Astrocyte of the hippocampus (primary cell): ENCODE measurements at regions not wholly inside any gene's neighbourhood (a gene's known extent, or its start where the extent isn't known, plus 50 kb on each side); places are given as distances from the start of the nearest gene placed in this dataset.

Experiments used
- DNase-seq: peaks from one replicate; pipeline ENCODE4 v3.0.0; 2011; ENCODE audit warnings: low read depth, low spot score

DNA sequence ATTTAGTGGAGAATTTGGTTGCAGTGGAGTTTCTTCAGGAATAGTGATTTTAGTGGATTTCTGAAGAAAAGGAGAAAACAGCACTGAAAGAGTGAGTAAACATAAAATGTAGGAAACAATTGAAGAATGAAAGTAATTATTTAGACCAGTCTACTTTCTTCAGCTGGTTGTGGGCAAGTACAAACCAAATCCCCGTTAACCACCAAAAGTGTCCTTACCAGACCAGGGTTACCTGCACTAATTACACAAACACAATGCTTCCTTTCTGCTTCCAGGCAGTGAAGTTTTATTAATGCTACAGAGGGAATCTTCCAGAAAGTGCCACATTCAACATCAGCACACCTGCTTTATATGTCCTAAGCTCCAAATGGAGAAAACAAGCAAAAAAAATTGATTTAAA lies 248.0 kb upstream of the TBC1D5 start:
- no peak for DNase-seq

DNA sequence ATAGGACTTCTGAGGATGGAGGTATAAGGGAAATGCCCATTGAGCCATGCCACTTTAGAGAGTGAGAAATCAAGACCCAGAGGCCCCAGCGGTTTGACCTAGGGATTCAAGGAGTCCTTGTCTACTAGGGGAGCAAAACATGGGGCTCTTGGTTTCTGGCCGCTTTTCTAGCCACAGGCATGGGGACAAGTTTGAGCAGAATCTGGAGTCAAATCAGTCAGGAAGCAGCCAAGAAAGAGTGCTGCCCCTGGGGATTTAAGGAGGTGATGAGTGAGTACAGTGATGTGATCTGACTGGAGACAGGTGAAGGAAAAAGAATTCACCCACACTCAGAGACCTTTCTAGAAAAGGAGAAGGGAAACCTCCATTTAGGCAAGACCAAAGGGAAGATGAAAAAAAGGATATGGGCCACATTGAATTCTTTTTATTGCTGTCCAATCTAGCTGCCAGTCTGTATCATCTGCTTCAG lies 244.0 kb upstream of the TBC1D5 start:
- no peak for DNase-seq

DNA sequence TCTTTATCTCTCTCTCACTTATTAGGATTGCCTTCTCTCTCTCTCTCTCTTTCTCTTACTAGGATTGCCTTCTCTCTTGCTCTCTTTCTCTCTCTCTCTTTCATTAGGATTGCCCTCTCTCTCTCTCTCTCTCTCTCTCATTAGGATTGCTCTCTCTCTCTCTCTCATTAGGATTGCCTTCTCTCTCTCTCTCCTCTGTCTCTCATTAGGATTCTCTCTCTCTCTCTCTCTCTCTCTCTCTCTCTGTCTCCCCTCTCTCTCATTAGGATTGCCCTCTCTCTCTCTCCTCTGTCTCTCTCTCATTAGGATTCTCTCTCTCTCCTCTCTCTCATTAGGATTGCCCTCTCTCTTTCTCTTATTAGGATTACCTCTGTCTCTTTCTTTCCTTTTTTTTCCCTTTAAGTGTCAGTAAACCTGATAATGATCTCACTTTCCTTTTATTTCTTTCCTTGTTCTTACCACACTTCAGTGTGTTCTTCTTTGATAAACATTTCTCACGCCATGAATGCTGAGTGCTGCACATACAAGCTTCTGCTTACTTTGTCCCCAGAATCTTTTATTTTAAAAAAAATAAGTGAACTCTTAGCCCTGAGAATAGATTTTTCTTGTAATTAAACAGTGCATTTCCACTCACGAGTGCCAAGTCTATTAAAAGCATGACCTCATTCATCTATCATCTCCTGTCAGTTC lies 243.4 kb upstream of the TBC1D5 start:
- no peak for DNase-seq

DNA sequence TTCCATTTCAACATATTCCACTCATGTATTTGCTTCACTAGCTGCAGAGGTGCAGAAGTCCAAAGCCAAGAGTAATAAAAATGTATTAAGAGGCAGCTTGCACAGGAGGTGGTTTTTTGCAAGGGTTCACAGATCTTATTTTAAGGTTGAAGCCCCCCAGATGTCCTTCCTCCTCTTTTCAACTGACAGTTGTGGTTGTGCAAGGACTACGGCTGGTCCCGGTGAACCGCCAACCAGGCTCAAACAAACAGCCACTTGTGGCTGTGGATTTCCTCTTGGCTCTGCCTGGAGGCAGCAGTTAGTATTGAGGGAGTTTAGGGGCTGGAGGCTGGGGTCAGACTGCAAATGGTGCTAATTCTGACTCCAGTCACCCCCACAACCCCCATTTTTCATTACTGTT lies 240.7 kb upstream of the TBC1D5 start:
- DNase-seq: no peak

DNA sequence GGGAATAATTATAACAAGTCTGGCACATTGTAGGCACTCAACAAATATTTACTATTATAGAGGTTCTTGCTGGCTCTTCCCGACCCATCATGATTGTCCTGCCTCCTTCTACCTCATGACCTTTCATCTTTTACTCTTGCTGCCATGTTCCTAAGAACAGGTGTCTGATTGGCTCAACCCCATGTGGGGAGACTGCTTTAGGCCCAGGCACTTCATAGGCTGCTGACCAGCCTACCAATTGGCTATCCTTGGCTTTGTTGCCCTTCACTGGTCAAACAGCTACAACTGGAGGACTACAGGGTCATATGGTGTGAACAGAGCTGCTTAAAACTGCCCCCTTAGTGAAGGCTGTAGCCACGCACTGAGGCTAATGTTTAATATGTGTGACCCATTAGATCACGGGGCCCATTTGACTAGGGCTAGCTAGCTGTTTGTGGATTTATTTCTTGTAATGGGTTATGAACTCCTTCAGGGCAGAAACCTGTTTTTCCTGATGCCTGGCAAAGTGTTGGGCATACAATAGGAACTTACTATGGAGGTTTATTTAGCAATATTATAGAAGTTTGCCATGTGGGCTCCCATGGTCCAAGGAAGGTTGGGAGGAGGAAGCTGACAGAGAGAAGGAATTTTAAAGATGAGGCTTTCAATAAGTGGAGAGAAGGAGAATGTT lies 239.9 kb upstream of the TBC1D5 start:
- DNase-seq: no peak

DNA sequence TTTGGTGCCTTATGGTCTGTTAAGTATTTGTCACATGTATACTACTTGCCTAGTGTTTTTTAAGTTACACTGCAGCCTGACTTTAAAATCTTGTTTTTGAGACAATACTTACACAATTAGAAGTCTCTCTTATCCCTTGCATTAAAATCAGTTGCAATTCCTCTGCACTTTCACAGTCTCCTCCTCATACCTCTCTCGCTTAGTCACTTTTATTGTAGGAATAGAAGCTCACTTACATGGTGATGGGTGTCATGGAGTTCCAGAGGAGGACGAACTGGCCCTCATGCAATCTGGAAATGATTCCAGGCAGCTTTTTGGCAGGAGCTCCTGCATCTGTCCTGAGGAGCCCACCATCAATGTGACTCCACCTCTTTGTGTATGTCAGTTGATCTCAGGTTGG lies 238.4 kb upstream of the TBC1D5 start:
- DNase-seq: no peak

DNA sequence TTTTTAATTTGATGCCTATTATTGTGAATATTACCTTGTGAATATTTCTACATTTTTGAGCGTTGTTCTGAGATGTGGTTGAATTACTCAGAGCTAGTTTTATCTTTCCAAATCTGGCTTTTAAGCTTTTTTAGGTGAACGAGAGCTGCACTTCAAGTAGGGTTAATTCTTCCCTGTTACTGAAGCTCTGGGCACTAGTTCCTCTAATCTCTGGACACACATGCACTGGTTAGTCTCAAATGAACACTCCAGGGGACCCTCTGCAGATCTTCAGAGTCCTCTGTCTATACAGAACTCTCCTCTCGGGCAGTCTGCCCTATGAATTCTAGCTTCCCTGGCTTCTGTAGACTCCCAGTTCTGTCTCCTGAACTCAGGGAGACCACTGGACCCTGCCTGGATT lies 237.5 kb upstream of the TBC1D5 start:
- DNase-seq: no peak

DNA sequence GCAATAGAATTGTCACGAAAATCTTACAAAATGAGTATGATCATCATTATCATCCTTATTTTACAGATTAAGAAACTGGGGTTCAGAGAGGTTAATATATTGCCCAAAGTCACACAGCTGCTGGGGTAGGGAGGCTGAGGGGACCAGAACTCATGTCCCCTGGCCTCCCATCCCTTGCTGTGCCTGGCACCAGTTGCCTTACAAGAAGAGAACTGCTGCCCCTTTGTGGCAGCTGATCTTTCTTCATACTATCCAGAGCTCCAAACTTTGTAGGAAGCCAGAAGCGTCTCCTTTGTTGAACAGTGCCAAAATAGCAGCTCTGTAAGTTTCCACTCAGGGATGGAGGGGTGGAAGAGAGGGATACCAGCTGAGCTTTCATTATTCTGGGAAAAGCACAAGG lies 236.8 kb upstream of the TBC1D5 start:
- no peak for DNase-seq

DNA sequence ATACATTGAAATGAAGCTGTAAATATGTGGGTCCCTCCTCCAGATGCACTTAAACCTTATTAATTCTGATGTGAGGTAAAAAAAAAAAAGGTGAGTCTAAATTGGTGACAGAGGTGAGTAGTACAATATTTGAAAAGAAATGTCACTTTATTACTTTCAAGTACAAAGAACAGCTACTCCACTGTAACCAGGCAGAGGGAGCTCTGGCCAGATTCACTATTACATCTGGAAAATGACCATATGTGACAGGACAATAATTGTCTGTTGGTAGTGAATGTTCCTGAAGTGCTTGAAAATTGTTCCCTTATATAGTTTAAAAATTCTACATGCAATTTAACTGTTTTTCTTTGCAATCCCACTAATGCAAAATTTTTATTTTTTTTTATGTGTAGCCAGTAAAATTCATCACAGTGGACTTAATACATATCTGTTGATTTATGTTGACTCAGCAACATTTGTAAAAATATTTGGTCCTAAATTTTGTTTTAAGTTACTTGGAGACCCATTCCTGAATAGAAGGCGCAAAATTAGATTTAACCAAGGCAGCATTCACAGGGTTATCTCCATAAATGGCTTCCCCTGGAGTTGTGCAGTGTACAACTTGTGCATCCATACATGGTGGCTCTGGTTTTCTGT lies 231.9 kb upstream of the TBC1D5 start:
- no peak for DNase-seq

DNA sequence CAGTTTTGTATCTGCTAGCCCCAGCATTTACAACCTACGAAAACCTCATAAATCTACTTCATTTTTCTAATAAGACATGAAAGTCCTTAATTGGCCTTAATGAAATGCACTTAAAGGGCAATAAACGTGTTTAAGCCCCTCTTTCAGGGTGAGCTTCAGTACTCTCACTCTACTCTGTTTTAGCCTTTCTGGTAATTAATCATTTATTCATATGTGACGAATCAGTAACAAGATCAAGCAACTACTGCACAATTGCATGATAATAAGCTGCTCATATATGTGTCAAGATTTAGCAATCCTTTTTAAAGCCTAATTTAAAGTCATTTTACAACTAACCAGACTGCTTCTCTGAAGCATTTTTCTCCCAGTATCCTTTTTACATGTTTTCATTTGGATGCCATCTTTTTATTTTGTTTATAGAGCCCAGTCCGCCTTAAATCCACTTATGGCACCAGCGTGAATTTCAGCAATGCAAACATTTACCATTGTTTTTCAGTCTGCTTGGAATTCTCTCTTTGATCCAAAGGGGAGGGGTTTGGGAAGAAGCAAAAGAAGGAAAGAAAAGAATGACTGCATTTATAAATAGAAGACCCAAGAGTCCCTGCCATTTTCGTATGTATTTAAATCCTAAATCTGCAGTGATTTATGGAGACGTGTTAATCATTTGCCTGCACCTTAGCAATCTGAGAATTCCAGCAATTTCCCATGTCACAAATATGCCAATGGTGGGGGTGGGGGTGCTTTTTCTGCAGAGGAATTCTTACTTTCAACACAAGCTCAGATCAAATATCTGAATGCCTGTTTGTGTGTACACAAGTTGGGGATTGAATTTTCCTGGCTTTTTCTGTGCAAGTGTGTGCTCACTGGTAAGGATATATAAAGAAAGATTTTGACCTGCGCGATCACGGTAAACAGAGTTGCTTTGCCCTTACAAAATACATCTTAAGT lies 230.8 kb upstream of the TBC1D5 start:
- DNase-seq: no peak

DNA sequence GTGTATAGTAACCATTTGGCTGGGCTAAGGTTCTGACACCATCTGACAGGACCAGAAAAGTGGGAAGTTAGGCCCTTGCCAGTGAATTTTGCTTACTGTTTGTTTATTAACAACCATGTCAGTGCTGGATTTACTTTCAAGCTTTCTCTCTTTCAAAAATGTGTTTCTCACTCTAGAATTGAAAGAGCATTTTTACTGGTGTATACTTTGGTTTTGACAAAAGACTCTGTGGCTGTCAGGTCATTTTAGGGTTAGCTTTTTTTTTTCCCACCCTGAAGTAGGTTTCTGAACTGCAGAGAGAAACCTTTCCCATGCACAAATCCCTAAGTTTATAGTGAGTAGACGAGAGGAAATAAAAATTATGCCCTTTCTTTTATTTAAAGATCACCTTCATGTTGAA lies 230.0 kb upstream of the TBC1D5 start:
- no peak for DNase-seq

DNA sequence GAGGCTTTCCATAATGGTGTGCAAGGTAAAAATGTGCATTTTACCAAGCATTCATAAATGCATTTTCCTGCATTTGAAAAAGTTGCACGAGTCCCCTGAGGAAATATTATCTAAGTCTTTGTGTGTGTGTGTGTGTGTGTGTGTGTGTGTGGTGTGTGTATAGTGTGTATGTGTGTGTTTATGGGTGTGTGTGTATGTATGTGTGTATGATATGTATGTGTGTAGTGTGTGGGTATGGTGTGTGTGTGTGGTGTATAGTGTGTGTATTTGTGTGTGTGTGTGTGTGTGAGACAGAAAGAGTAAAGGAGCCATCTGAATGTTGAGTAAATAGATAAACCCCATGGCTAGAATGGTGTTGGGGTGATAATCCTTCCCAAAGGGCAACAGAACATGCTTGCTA lies 229.6 kb upstream of the TBC1D5 start:
- no peak for DNase-seq

DNA sequence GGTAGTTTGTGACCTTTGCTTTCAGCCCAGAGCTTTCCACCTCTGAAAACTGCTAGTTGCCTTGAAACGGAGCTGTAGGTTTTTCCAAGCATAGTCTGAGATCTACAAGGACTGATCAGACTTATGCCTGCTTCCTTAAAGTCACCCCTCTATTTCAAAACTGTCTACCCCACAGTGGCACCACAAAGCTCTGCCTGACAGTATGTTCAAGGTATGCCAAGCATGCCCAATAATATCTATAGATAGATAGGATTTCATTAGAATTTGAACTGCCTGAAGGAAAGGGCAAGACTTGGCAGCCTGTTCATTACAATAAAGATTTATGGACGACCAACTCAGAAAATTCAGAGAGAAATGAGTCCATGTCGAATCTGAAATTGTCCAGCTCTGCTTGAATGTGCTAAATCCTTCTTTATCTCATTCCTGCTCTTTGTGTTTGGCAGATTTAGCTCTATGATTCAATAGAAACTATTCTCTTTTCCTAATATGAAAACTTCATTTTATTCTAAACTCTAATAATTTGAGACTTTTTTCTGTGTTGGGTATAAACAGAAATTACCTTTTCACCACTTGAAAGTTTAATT lies 227.6 kb upstream of the TBC1D5 start:
- DNase-seq: no peak

DNA sequence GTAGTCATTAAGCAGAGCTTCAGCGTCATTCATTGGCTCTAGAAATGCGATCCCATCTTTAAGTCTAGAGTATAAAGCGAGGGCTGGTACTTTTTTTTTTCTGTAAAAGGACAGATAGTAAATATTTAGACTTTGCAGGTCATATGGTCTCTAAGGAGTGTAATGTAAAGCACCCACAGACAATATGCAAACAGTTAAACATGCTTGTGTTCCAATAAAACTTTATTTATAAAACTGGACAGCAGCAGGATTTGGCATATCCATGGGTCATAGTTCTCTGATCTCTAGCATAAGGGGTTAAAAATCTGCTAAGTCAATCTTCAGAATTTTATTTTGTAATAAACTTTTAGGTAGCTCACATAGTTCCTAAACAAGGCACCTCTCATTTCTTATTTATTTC lies 226.8 kb upstream of the TBC1D5 start:
- DNase-seq: no peak

DNA sequence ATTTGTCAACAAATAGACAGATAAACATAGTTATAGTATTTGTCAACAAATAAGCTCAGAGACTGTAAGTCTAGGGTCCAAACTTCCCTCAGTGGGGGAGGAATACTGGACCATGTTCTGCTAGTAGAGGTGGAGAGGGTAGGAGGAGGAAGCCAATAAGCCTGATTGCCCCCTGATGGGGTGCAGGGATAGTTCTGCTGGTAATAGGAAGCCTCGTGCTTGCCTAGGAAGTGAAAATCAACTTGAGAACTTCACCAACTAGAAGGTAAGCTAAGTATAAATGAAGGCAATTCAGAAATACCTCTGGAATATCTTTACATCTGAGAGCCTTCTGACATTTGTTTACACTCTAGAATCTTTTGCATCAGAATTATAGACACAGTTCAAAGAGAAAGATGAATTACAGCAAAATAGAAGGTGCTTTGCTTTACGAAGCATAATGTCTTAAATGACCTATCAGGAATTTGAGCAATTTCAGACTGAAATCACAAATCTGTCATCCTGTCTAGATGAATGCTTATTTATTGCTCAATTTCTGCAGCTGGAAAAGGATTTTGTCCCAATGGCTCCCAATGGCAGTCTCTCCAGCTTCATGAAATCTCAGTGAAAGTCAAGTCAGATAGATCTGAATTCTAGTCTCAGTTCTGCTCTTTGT lies 225.6 kb upstream of the TBC1D5 start:
- DNase-seq: no peak

DNA sequence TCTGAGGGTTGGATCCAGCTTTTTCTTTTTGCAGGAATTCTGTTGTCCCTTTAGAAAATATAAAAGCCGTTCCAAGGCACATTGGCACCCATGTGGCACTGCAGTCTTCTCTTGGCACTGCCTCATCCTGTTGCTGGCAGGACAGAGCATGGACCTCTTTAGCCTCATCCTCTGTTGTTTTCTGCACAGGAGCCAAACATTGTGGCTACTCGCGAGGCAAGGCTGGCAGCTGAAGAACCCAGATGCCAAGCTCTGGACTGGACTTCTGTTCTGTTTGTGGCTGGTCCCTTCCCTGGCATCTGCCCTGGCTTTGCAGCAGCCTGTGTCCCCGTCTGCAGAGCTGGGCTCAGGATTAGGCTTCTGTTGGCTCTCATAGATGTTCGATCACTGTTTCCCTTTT lies 224.7 kb upstream of the TBC1D5 start:
- DNase-seq: no peak

DNA sequence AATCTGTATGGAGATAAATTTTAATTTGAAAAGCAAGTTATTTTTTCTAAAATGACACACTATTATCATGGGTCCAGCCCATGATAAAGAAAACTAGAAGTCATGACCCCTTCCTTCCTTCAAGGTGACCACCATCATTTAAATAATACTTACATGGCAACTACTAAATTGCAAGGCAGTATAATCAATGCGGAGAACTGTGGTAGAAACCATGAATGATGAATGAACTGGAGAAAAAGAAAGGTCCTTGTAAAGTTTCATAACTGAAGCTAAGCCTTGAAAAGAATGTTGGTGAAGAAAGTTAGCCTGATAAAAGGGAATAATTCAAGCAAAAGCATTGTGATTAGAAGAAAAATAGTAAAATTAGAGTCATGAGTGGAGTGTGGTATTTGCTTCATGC lies 222.9 kb upstream of the TBC1D5 start:
- no peak for DNase-seq

DNA sequence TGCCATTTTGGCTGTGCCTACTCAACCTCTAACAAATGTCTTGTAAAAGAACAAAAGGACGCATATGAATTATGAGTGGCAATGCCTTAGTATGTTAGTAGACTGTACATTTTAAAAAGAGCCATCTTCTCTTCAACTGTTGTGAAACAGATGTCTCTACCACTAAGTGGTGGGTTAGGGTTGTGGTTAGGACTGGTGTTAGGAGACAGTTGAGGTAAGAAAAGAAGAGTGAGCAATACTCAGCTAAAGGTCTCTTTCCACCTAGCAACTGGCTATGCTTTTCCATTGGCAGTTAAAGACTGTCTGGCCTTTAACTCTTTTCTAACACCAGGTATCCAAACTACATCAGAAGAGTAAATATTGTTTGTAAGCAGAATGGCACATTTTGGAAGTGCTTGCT lies 221.7 kb upstream of the TBC1D5 start:
- DNase-seq: no peak

DNA sequence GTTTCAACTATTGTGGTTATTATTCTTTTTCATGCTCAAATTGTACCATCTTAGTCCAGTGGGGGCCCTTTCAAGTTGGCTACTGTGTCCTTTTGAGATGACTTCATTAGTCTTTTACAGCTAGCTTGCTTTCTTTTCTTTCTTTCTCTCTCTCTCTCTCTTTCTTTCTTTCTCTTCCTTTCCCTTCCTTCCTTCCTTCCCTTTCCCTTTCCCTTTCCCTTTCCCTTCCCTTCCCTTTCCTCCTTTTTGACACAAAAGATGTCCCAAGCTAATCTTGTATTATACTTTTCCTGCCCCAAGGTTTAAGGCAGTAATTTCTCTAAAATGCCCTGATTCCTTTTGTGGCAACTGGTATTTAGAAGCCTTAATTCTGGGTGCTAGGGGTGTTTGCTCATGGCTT lies 213.0 kb upstream of the TBC1D5 start:
- DNase-seq: no peak

DNA sequence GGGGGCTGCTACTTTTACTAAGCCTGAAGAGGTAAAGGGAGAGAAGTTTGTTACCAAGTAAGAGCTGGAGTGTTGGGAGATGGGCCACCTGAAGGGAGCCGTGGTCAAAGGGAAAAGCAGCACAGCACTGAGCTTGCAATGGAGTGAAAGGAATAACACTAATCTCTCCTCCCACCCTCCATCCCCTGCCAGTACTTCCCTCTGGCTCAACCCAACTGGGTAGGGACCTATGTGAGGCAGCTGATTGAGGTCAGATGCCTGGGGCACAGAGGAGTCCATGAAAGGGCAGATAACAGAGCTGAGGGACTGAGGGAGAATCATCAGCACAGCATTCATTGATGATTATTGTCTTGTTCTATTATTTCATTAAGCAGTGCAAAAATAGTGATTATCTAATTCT lies 212.4 kb upstream of the TBC1D5 start:
- no peak for DNase-seq

DNA sequence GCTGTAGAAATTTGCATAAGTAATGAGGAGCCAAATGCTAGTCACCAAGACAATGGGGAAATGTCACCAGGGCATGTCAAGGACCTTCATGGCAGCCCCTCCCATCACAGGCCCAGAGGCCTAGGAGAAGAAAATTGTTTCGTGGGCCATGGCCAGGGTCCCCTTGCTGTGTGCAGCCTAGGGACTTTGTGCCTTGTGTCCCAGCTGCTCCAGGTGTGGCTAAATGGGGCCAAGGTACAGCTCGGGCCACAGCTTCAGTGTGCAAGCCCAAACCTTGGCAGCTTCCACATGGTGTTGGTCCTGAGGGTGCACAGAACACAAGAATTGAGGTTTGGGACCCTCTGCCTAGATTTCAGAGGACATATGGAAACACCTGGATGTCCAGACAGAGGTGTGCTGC lies 208.8 kb upstream of the TBC1D5 start:
- DNase-seq: no peak
